SJCRH30 (cell line): ENCODE measurements at regions not wholly inside any gene's neighbourhood (a gene's known extent, or its start where the extent isn't known, plus 50 kb on each side); places are given as distances from the start of the nearest gene placed in this dataset.

Experiments used
- DNase-seq, 2 experiments: peaks; one replicate each; pipeline ENCODE4 v3.0.0-alpha.2; 2015 to 2020
- H3K27ac ChIP-seq: fragments of 250-450 bp; sonication (Bioruptor Pico); 2 replicates; pipeline ENCODE4 v1.5.1; 2020; ENCODE audit warnings: mild to moderate bottlenecking, moderate library complexity
- H3K27me3 ChIP-seq: fragments of 250-450 bp; sonication (Bioruptor Pico); 2 replicates; pipeline ENCODE4 v1.5.1; 2020; ENCODE audit warnings: mild to moderate bottlenecking, moderate library complexity
- H3K36me3 ChIP-seq: fragments of 250-450 bp; sonication (Bioruptor Pico); 2 replicates; pipeline ENCODE4 v1.5.1; 2020; ENCODE audit warnings: mild to moderate bottlenecking, moderate library complexity
- H3K4me1 ChIP-seq: fragments of 250-450 bp; sonication (Bioruptor Pico); 2 replicates; pipeline ENCODE4 v1.5.1; 2020; ENCODE audit warnings: mild to moderate bottlenecking, moderate library complexity
- H3K4me3 ChIP-seq: fragments of 250-450 bp; sonication (Bioruptor Pico); 2 replicates; pipeline ENCODE4 v1.5.1; 2020; ENCODE audit warnings: mild to moderate bottlenecking, moderate library complexity
- H3K9me3 ChIP-seq: fragments of 250-450 bp; sonication (Bioruptor Pico); replicated peaks from 2 replicates; pipeline ENCODE4 v1.5.1; 2020; ENCODE audit warnings: mild to moderate bottlenecking, moderate library complexity

DNA sequence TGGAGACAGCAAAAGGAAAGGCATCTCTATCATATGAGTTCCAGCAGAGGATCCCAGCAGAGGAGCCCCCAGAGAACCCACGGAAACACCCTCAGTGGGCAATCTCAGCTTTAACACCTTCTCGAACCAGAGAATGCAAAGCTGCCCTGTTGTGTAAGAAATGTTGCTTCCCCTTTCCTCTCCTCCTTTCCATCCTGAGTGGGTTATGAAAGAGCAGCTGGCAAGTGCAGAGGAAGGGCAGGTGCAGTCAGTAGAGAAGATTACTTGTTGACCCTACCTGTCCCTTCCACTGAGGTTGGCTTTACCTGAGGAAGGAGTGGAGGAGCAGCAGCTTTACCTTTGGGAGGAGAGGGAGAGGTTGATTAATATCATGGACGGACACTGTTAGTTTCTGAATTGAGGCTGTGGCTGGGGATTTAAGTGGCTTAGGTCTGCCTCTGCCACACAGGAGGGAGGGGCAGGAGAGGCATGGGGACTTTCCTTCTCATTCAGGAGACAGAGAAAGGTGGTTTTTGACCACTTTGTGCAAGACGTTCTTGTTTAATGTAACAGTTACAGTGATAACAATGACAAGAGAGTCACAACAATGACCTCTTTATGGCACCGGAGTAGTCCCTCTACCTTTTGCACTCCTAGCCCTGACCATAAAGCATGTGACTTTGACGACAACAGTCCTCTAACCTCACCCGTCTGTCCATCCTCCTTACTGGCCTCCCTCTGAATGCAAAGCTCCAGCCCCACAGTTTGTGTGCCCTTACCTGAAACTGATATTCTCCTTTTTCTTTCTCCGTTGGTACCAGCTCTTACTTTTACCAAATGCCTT is 254.8 kb downstream of the NSG2 start:
- no peaks in the 10 kb centered on the region; the same call in 1 of the 2 replicates for H3K9me3 ChIP-seq
- H3K4me3 ChIP-seq = no peak overlapping the region
- no peaks in the 10 kb centered on the region for H3K4me1 ChIP-seq
- no peak overlapping the region for H3K27ac ChIP-seq
- H3K27me3 ChIP-seq = no peaks in the 10 kb centered on the region
- DNase-seq = no peak
- no peaks in the 10 kb centered on the region for H3K36me3 ChIP-seq

DNA sequence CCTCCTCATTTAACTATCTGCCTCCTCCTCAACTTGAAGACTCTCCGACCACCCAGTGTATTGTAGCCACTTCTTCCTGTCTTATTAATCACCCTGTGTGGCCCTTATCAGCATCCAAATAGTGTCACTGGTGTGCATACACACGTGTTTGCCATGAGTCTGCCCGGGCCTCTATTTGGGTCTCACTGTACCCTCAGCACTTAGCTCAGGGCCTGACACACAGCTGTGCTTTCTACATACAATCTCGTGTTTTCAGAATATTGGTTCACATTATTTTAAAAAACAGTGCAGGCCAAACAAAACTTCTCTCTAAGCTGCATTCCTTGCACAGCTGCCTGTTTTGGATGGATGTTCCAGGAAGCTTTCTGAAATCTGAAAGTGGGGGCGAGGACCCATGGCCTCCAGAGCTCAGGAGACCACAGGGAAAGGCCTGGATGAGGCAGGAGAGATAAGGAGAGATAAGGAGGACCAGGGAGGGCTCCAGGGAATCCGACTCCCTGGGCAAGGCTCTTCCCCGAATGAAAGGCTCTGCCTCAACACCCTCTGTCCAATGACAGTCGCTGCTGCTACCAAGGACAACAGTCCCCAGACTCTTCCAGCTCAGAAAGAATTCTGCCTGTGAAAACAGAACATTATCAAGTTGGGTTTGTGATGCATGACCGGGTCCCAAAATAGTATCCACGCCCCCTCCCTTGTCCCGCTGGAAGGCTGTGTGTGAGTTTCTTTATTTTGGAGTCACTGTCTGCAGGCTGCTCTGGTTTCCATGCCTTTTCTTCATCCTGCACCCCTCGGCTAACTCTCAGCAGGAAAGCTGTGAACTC is 255.6 kb downstream of the NSG2 start:
- H3K27ac ChIP-seq = no peak overlapping the region
- no peak for DNase-seq

DNA sequence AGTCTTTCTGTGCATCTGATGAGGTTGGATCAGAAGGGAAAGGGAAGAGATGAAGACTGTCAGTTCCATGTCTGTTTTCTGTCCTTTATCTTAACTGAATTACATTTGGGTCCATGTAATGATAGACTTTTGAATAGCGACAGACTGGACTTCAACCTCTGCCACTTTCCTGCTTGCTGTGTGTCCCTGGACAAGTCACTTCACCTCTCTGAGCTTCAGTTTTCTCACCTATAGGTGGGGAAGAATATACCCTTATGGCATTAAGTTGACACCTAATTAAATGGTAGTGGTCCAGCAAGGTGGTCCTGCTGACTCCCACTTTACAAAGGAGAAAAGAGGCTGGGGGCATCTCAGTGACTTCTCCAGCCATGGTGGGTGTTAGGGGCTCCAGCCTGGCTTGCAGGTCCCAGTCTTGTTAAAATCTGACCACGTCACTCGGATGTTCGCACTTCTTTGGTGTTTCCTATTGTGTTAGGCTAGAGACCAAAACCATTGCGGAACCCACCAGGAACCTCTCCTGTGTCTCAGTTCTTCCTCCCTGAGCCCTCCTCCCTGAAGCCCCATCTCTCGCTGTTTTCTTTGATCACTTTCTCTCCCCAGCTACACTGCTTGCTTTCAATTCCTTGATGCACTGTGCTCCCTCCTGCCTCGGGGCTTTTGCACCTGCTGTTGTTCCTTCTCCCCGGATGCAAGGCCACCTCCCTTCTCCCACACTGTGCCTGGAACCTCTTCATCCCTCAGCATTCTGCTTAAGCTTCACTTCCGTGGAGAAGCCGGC is 256.5 kb downstream of the NSG2 start:
- Histone ChIP-seq H3K4me1 (no peaks in the 10 kb centered on the region), H3K27ac (no peak overlapping the region), H3K36me3 (no peaks in the 10 kb centered on the region), H3K27me3 (no peaks in the 10 kb centered on the region), H3K9me3 (no peaks in the 10 kb centered on the region; the same call in 1 of the 2 replicates), H3K4me3 (no peak overlapping the region)
- DNase-seq = no peak

More for the DNA sequence above, 255.6 kb downstream of the NSG2 start:
- Histone ChIP-seq H3K4me1 (no peaks in the 10 kb centered on the region), H3K36me3 (no peaks in the 10 kb centered on the region), H3K9me3 (no peaks in the 10 kb centered on the region; the same call in 1 of the 2 replicates), H3K4me3 (no peak overlapping the region), H3K27me3 (no peaks in the 10 kb centered on the region)

DNA sequence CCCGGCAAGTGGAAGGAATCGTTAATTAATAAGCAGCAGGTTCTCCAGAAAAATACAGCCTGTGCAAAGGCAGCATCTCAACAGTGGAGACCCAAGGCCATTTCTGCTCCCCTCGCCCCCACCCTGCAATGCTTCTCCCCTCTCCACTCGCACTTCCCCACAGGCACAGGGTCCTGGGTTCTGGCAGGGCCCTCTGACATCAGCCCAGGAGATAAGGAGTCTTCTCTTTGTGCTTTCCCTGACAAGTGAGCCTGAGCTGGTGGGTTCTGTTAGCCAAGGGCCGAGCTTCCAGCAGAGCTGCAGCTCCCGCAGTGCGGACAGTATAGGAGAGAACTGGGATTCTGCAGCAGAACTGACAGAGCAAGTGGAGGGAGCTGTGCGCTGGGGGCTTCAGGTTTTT is 257.5 kb downstream of the NSG2 start:
- H3K27me3 ChIP-seq = no peaks in the 10 kb centered on the region
- no peaks in the 10 kb centered on the region for H3K4me1 ChIP-seq
- no peak overlapping the region for H3K4me3 ChIP-seq
- H3K9me3 ChIP-seq = no peaks in the 10 kb centered on the region
- H3K36me3 ChIP-seq = no peaks in the 10 kb centered on the region
- DNase-seq = no peak
- H3K27ac ChIP-seq = no peak overlapping the region

DNA sequence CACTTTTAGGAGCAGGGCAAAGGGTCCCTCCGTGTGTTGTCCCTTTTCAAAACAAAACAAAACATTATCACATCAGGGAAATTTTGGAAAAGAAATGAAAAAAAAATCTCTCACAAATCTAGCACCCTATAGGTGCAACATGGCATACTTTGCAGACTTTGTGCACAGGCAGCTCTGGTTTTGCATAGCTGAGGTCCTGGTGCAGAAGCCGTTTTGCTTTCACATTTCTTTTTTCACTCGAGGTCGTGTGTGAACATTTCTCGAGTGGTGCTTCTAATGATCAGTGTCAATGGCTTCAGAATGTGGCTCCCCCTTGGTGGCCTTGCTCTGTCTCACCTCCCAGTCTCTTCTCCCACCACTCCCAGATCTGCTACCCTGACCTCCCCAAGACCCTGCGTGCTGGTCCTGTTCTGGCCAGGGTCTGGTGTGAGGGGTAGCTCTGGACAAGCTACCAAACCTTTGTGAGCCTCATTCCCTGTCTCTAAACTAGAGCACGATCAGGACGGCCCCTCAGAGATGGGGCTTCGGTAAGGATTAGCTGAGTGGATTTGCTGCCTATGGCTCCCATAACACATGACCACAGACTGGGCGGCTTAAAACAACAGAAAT is 258.0 kb downstream of the NSG2 start:
- H3K9me3 ChIP-seq = no peaks in the 10 kb centered on the region
- no peak for DNase-seq
- H3K4me3 ChIP-seq = no peak overlapping the region
- H3K4me1 ChIP-seq = no peaks in the 10 kb centered on the region
- H3K27me3 ChIP-seq = no peaks in the 10 kb centered on the region
- H3K27ac ChIP-seq = no peak overlapping the region
- H3K36me3 ChIP-seq = no peaks in the 10 kb centered on the region

DNA sequence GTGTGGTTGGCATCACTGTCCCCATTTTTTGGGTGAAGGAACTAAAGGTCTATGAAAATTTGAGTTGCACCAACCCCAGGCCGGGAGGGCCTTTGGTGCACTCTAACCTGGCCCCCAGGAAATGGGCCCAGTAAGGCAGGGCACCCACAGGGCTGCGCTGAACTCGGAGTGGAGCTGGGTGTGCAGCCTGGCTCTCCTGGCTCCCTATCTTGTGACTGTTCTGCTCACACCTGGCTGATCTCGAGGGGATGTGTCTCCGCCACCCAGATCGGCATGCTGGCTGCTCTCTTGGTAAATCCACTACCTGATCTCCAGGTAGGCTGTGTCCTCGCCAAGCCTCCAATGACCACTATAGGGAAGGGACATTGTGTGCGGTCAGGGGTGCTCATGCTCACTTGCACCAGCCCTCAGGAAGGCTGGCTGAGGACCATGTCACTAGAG is 259.8 kb downstream of the NSG2 start:
- no peak overlapping the region for H3K4me3 ChIP-seq
- no peak for DNase-seq

DNA sequence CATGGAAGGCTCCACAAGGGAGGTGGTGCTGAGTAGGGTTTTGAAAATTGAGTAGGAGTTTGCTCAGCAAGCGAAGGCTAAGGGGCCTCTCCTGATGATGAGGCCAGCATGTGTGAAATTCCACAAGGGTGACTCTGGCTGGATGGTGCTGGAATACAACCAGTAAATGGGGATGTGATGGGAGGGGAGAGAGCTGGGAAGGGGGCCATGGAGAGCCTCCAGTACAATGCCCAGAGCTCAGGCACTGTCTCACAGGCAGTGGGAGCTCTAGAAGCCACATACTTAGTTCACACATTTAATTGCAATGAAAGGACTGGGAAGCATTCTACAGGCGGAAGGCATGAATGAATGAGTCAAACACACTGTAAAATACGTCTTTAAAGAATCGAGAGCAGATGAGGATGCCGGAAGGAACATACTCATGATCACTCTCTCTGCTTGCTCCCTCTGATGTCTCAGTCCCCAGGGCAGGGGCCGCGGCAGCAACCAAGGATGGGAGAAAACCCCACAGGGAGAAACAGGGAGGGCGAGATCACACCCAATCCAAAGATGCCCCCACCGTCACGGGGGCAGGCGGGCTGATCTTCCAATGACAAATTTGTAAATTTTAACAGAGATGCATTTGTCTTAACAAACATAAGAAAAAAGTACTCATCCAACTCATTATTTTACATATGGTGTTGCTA is 261.0 kb downstream of the NSG2 start:
- Histone ChIP-seq H3K27me3 (no peaks in the 10 kb centered on the region), H3K36me3 (no peaks in the 10 kb centered on the region), H3K4me1 (no peaks in the 10 kb centered on the region), H3K27ac (no peak overlapping the region), H3K9me3 (no peaks in the 10 kb centered on the region), H3K4me3 (no peak overlapping the region)
- no peak for DNase-seq

More for the DNA sequence above, 259.8 kb downstream of the NSG2 start:
- no peaks in the 10 kb centered on the region for H3K4me1 ChIP-seq
- H3K27ac ChIP-seq = no peak overlapping the region
- no peaks in the 10 kb centered on the region for H3K36me3 ChIP-seq
- no peaks in the 10 kb centered on the region for H3K27me3 ChIP-seq
- H3K9me3 ChIP-seq = no peaks in the 10 kb centered on the region

DNA sequence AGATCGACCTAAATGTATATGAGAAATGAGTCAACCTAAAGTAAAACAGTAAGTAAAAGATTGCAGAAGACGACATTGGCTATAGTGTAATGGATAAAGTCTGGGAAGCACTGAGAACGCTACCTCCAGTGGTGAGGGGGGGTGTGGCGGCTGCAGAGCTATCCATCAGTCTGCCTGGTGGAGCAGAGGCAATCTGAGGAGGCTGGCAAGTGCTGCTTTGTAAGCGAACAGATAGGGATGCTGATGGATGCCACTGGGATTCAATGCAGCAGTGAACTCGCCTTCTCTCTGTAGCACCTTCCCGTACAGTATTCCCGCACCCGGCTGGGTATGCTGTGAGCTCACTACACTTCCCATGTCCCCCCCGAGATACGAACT is 261.5 kb downstream of the NSG2 start:
- Histone ChIP-seq H3K9me3 (no peaks in the 10 kb centered on the region), H3K27me3 (no peaks in the 10 kb centered on the region), H3K36me3 (no peaks in the 10 kb centered on the region), H3K4me3 (no peak overlapping the region), H3K27ac (no peak overlapping the region), H3K4me1 (no peaks in the 10 kb centered on the region)
- DNase-seq = no peak

DNA sequence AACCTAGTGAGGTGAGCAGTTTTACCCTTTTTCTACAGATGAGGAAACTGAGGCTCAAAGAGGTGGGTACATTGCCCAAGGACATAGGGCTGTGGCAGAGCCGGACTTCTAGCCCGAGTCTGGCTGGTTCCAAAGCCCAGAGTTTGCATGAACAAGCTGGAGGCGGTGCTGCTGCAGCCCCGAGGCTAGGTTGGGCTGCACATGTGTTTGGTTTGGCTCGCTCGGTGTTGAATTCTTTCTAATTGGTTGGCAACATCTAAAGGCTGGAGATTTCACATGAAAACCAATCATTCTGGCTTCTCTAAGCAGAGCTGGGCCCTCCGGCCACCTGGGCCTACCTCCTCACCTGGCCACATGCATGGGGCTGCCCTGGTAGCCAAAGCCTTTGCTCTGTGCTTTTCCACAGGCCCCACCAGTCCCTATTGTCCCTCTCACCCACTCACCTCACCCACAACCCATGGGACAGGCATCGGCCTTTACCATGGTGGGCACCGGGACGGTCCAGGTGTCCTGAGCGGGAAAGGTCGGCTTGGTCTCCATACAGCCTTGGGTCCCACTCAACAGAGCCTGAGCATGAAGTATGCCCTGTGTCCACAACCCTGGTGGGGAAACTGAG is 262.3 kb downstream of the NSG2 start:
- Histone ChIP-seq H3K27me3 (no peaks in the 10 kb centered on the region), H3K9me3 (no peaks in the 10 kb centered on the region), H3K36me3 (no peaks in the 10 kb centered on the region), H3K4me3 (no peak overlapping the region), H3K27ac (no peak overlapping the region), H3K4me1 (no peaks in the 10 kb centered on the region)
- DNase-seq = no peak

DNA sequence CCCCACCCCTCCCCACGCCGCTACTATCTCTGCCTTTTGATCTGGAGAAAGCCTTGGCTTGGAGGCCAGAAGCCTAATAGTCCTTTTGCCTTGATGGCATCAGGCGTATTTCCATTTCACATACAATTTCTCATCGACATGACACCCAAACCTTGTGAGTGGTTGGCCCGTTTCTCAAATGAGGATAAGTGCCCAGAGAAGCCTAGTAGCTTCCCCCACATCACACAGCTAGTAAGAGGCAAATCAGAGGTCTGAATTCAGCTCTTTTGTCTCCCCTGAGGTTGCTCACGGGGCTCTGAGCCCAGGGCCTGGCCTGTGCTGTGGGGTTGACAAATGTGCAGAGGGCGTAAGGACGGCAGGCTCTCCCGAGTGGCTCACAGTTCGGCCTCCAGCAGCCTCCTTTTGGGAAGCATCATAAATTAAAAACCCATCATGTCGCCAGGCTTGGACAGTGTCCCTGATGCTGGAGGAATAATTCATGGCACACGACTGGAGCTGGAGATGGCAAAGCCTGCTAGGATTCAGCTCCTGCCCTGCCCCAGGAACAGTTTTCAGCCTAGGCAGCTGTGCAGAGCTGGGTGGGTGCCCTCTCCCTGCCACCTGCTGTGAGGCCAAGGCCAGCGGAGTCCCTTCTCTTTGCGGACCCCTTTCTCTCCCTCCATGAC is 263.8 kb downstream of the NSG2 start:
- Histone ChIP-seq H3K27ac (no peak overlapping the region), H3K4me1 (no peaks in the 10 kb centered on the region), H3K4me3 (no peak overlapping the region), H3K36me3 (no peaks in the 10 kb centered on the region), H3K27me3 (no peaks in the 10 kb centered on the region), H3K9me3 (no peaks in the 10 kb centered on the region)
- DNase-seq = no peak

DNA sequence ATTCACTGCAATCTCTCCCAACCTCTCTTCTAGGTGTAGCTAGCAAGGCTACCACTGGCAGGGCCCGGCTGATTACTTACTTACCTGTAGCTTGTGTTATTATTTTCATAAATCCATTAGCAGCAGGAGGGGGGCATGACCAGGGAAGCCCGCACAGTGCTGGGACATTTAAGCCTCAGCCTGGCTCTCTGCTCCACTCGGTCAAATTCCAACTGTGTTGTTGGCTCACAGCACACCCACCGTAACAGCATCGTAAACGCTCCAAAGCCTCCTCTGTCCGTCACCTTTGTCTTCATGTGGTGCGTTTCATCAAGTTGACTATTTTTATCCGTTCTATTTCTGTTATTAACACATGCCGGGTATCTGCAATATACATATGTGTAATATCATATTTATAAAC is 264.7 kb downstream of the NSG2 start:
- Histone ChIP-seq H3K27ac (no peak overlapping the region), H3K9me3 (no peaks in the 10 kb centered on the region), H3K4me1 (no peaks in the 10 kb centered on the region), H3K27me3 (no peaks in the 10 kb centered on the region), H3K36me3 (no peaks in the 10 kb centered on the region), H3K4me3 (no peak overlapping the region)
- DNase-seq = no peak

DNA sequence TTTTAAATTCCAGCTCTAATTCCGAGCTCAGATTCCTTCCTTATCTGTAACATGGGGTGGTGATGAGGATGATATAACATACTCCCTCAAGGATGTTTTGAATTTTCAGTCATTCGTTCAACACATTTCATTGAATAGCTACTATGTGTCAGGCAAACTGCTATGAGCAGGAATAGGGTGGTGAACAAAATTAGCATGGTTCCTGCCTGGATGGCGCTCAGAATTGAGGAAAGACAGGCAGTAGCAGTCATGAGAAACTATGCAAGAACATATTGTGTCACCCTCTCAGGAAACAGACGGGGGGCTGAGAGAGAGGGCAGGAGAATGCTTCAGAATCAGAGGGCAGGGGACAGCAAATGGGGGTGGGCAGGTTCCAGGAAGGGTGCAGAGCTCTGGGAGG is 265.2 kb downstream of the NSG2 start:
- H3K9me3 ChIP-seq = no peaks in the 10 kb centered on the region
- no peak for DNase-seq
- H3K27ac ChIP-seq = no peak overlapping the region
- H3K27me3 ChIP-seq = no peaks in the 10 kb centered on the region
- no peak overlapping the region for H3K4me3 ChIP-seq
- H3K4me1 ChIP-seq = no peaks in the 10 kb centered on the region
- H3K36me3 ChIP-seq = no peaks in the 10 kb centered on the region

DNA sequence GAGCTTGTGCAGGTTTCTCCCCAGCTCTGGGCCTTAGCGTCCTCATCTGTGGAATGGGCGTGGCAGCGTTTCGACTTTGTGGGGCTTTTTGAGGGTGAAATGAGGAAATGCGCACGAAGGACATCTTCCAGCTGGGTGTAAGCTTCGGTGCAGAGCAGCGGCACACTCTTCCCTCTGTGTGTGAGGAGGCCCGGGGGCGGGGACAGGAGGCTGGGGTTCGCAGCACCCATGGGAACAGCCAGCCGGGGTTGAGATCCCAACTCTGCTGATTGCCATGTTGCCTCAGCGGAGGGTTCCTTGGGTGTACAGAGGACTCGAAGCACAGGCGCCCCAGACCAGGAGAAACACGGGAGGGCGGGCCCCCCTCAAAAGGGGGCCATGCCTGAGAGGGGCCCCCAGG is 265.6 kb downstream of the NSG2 start:
- Histone ChIP-seq H3K27ac (no peak overlapping the region), H3K36me3 (no peaks in the 10 kb centered on the region), H3K27me3 (no peaks in the 10 kb centered on the region), H3K4me3 (no peak overlapping the region), H3K9me3 (no peaks in the 10 kb centered on the region), H3K4me1 (no peaks in the 10 kb centered on the region)
- no peak for DNase-seq
